HFF-Myc (cell line): ENCODE measurements at regions not wholly inside any gene's neighbourhood (a gene's known extent, or its start where the extent isn't known, plus 50 kb on each side); places are given as distances from the start of the nearest gene placed in this dataset.

Experiments
- DNase-seq: peaks from one replicate; pipeline ENCODE4 v3.0.0-alpha.2; 2011; ENCODE audit warnings: low read depth; ENCODE audit errors: extremely low read depth
- H3K4me3 ChIP-seq: replicated peaks from 2 replicates; pipeline ENCODE4 v1.5.1; 2011; ENCODE audit warnings: low read depth, mild to moderate bottlenecking, control low read depth, low read length
- TF ChIP-seq, protein P1 (sequence below): IDR thresholded peaks from 2 replicates; pipeline ENCODE4 v1.5.1; 2012; ENCODE audit warnings: mild to moderate bottlenecking, low read depth, low read length, control low read depth; ENCODE audit errors: missing control alignments

DNA sequence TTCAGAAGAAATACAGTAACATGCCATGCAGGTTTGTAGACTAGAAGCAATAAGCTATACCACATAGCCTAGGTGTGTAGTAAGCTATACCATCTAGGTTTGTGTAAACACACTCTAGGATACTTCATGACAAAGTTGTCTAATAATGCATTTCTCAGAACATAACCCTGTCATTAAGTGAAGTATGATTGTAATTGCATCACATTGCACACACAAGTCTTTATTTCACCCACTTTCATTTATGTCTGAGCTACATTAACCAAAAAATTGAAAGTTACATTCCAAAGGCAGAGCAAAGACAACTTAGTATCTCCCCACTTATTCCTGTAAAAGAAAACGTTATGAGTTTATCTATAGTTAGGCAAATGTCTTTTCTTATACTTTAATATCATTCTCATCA is 64.5 kb upstream of the ATF3 start:
- DNase-seq, result no peak
- TF ChIP-seq, protein P1, sequence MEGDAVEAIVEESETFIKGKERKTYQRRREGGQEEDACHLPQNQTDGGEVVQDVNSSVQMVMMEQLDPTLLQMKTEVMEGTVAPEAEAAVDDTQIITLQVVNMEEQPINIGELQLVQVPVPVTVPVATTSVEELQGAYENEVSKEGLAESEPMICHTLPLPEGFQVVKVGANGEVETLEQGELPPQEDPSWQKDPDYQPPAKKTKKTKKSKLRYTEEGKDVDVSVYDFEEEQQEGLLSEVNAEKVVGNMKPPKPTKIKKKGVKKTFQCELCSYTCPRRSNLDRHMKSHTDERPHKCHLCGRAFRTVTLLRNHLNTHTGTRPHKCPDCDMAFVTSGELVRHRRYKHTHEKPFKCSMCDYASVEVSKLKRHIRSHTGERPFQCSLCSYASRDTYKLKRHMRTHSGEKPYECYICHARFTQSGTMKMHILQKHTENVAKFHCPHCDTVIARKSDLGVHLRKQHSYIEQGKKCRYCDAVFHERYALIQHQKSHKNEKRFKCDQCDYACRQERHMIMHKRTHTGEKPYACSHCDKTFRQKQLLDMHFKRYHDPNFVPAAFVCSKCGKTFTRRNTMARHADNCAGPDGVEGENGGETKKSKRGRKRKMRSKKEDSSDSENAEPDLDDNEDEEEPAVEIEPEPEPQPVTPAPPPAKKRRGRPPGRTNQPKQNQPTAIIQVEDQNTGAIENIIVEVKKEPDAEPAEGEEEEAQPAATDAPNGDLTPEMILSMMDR, result no peak
- H3K4me3 ChIP-seq, result no peak overlapping the region

DNA sequence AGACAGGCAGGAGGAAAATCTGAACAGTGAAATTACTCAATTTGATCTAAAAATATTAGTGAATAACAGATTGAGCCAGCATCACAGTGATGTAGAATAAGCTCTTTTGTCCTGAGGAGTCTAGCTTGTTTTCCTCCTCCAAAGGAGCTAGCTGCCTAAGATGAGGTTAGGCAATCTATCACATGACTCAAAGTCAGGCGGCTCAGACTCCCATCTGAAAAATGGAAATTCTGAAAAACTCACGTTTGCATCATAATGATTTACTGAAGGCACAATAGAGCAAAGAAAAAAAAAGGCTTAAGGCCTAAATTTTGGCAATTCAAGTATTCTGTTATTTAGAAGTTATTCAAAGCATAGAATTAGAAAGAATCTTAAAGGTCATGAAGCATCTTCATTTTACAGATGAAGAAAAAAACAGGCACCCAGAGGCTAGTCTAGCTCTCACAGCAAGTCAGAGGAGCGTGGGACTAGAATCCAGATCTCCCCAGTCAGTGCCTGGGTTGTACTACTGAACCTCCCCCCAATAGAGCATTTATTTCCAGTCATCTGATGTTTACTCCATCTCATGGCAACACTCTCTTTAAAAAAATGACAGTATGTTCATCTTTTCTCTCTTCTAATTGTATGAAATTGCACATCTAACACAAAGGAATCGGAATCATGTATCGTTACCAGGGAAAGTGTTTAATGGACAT is 62.5 kb upstream of the ATF3 start:
- TF ChIP-seq, protein P1, result no peak
- H3K4me3 ChIP-seq, result no peak overlapping the region
- no peak for DNase-seq

DNA sequence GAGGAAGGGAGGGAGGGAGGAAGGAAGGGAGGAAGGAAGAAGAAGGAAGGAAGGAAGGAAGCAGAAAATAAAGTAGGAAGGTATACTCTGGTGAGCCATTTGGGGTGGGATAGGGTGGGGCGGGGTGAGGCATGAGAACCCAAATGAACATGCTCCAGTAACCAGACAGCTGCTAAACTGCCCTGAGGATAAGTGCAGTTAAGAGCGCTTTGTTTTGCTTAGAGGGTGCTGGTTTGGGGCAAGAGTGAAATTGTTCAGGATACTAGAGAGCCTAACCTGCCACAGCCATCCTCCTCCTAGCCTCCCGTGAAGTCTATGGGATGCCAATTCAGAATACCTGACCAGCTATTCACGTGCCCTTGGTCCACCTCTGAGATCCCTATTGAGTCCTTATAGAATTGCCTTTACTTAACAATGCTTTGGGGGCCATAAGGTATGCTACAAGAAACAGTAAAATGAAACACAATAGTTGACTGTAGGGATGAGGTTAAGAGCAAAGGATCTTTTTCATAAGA is 59.0 kb upstream of the ATF3 start:
- TF ChIP-seq, protein P1, result no peak
- H3K4me3 ChIP-seq, result no peak overlapping the region
- no peak for DNase-seq

DNA sequence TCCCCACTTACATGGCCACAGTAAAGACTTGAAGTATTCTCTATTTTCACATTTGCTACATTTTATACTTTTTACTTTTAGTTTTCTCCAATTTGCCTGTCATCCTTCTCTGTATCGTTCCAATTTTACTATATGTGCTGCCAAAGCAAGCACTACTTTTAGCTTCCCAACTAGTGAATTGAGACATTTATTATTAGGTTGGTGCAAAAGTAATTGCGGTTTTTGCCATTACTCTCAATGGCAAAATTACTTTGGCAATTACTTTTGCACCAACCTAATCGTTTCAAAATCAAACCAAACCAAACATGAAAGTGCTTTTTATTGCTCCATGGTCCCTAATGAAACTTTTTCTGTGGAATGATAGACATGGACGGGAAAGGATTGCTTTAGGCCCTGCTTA is 56.6 kb upstream of the ATF3 start:
- no peak overlapping the region for H3K4me3 ChIP-seq
- DNase-seq, result no peak
- TF ChIP-seq, protein P1, result no peak

DNA sequence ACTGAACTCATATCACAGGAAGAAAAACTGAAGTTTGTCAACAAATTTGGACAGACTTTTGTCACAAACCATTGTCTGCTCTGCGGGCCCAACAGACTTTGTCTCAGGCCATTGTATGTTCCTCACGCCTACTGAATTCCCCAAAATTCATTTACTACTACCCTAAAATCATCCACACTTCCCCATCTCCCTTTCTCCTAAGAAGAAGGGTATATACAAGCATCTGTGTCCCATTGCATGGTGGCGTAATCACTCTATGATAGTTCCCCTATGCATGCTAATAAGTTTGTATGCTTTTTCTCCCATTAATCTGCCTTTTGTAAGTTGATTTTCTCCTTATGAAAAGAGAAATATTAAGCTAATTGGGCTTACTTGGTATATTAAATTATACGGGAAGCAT is 54.9 kb upstream of the ATF3 start:
- H3K4me3 ChIP-seq, result no peak overlapping the region
- TF ChIP-seq, protein P1, result no peak
- no peak for DNase-seq

DNA sequence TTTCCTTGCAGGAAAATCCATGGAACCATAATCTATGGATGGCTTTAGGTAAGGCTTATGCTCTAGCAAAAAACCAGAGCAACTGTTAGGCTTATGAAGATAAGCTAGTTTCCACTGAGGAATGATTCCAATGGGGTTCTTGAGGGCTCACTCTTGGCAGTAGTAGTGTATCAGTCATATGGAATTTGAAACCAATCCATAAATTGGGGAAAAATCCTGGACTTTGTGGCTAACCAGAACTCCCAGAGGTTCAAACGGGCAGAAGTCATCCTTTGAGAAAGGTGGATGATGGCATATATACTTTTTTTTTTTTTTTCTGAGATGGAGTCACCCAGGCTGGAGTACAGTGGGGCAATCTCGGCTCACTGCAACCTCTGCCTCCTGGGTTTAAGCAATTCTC is 54.2 kb upstream of the ATF3 start:
- TF ChIP-seq, protein P1, result no peak
- DNase-seq, result no peak
- no peak overlapping the region for H3K4me3 ChIP-seq

DNA sequence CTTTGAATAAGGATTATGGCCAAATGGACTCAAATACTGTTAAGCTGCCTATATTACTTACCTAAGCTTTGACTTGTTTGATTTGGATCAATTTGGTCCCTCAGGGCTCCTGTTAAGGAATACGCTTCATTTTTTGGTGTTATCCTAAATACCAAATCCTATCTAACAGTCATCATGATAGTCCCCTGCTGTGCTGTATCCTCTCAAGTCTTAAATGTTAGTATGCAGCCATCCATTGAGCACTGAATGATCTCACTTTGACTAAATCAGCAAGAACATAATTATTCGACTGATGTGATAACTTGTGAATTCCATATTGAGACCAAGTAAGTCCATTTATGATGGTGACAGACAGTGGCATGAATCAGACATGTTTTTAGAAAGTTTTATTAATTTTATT is 53.1 kb upstream of the ATF3 start:
- H3K4me3 ChIP-seq, result no peak overlapping the region
- DNase-seq, result no peak
- TF ChIP-seq, protein P1, result no peak
